CD4-positive, alpha-beta T cell treated with Interleukin-4 for 4 hours (primary cell): ENCODE measurements at regions not wholly inside any gene's neighbourhood (a gene's known extent, or its start where the extent isn't known, plus 50 kb on each side); places are given as distances from the start of the nearest gene placed in this dataset.
"Not testable (repeated sequence)": the region's sequence is repeated elsewhere in the genome, so short reads cannot be mapped to it uniquely, and the experiment has no call there.

ENCODE experiments used
- DNase-seq: peaks from one replicate; pipeline ENCODE4 v3.0.0-alpha.2; 2020

GRCh38 chr3:156050918-156051317, 69.5 kb upstream of the KCNAB1 start:
- DNase-seq = no peak

DNA sequence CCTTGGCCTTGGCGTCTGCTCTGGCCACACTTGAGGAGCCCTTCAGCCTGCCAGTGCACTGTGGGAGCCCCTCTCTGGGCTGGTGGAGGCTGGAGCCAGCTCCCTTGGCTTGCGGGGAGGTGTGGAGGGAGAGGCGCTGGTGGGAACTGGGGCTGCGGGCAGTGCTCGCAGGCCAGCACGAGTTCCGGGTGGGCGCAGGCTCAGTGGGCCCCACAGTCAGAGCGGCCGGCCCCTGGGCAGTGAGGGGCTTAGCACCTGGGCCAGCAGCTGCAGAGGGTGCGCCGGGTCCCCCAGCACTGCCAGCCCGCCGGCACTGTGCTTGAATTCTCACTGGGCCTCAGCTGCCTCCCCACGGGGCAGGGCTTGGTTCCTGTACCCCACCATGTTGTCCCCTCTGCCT, 68.7 kb upstream of the KCNAB1 start:
- DNase-seq = no peak

GRCh38 chr3:156052115-156052514, 68.3 kb upstream of the KCNAB1 start:
- DNase-seq = no peak

DNA sequence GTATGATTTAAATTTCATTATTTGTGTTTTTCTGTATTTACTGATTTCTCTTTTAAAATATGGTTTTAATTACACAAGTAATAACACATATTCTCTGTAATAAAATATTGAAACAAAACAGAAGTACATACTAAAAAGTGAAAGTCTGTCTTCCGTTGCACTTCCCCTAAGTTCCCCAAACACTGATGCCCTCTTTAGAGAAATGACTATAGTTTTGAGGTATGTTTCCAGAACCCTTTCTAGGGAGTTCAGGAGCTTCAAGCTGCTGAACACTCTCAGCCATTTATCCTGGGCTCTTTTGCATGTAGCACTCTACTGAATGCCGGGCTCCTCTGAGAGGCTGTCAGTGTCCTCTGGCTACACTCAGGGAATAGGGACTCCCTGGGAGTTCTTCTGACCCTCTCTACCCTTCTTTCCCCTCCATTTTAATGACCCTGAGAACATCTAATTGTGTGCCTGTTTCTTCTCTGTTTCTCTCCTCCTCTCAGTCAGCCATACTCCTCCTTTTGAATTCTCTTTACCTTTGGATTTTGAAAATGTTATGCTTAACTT, 60.4 kb upstream of the KCNAB1 start:
- no peak for DNase-seq

DNA sequence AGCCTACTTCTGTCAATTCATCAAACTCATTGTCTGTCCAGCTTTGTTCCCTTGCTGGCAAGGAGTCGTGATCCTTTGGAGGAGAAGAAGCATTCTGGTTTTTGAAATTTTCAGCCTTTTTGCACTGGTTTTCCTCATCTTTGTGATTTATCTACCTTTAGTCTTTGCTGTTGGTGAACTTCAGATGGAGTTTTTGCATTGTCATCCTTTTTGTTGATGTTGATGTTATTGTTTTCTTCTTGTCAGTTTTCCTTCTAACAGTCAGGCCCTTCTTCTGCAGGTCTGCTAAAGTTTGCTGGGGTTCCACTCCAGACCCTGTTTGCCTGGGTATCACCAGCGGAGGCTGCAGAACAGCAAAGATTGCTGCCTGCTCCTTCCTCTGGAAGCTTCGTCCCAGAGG, 52.2 kb upstream of the KCNAB1 start:
- DNase-seq = not testable (repeated sequence)

- DNase-seq = no peak
These were observed 50.4 kb upstream of the KCNAB1 start for GRCh38 chr3:156070028-156070427.
